Aorta (tissue), 5 donors: ENCODE measurements at regions not wholly inside any gene's neighbourhood (a gene's known extent, or its start where the extent isn't known, plus 50 kb on each side); places are given as distances from the start of the nearest gene placed in this dataset.

Experiments
- ATAC-seq: fragments of 200-7000 bp; cut with Tn5 transposase; one replicate; pipeline ENCODE4 v1.9.1; 2022; ENCODE audit warnings: moderate library complexity; ENCODE audit not compliant: low FRiP score
- DNase-seq, 2 donors: peaks; one replicate each; pipeline ENCODE4 v3.0.0-alpha.2; 2020
- H3K27ac ChIP-seq, 2 donors: one replicate each; pipeline ENCODE4 v1.5.1; 2013; ENCODE audit warnings: low read length in 2 of 2, mild to moderate bottlenecking in 2 of 2, moderate library complexity in 2 of 2, control low read depth in 1 of 2, inconsistent platforms in 1 of 2, low read depth in 1 of 2
- H3K27me3 ChIP-seq, 2 donors: one replicate each; pipeline ENCODE4 v1.6.1; 2013; ENCODE audit warnings: control low read depth in 1 of 2, low read length in 1 of 2, mild to moderate bottlenecking in 1 of 2, moderate library complexity in 1 of 2; ENCODE audit not compliant: insufficient read depth in 2 of 2, control insufficient read depth in 1 of 2
- H3K36me3 ChIP-seq, 2 donors: one replicate each; pipeline ENCODE4 v1.6.1; 2013; ENCODE audit warnings: control low read depth in 1 of 2, low read length in 1 of 2, mild to moderate bottlenecking in 1 of 2; ENCODE audit not compliant: insufficient read depth in 2 of 2, control insufficient read depth in 1 of 2
- H3K4me1 ChIP-seq, 2 donors: one replicate each; pipeline ENCODE4 v1.6.1; 2013; ENCODE audit warnings: low read length in 2 of 2, control low read depth in 1 of 2, mild to moderate bottlenecking in 1 of 2, moderate library complexity in 1 of 2; ENCODE audit not compliant: insufficient read depth in 2 of 2, control insufficient read depth in 1 of 2
- H3K4me3 ChIP-seq, 2 donors: one replicate each; pipeline ENCODE4 v1.5.1; 2013; ENCODE audit warnings: low read length in 2 of 2, control low read depth in 1 of 2, mild to moderate bottlenecking in 1 of 2
- H3K9me3 ChIP-seq: one replicate; pipeline ENCODE4 v1.6.1; 2013; ENCODE audit warnings: mild to moderate bottlenecking, low read length; ENCODE audit not compliant: control insufficient read depth
- WGBS, 2 donors: extraction: QIAGEN DNeasy Blood & Tissue Kit; methylation state at CpG; one replicate each; pipeline ENCODE4 v1.1.7; 2013; 5-methylcytosine and 5-hydroxymethylcytosine counted together
- intact Hi-C, 2 donors: fragments of 100-400 bp; cut with DNase I; formaldehyde crosslinking; loops; one replicate each; pipeline versions ENCODE4 v1.14.2 to v1.15.0; 2022
- donor health status: healthy with polysubstance abuse.
- donor health status: Bipolar disorder and iron deficiency.
- donor health status: DM: no; HTN: no; CAD: no.
- donor health status: DM: no; HTN: no; CAD: no.
- donor health status: DM: yes; HTN: yes; CAD: no.

- no peak overlapping the region for H3K27ac ChIP-seq
- no peaks in the 10 kb centered on the region for H3K4me1 ChIP-seq
- H3K4me3 ChIP-seq: no peak overlapping the region
- WGBS, 2 donors: 87 to 91% methylated on average over 3 of the region's 3 CpGs
- H3K36me3 ChIP-seq: no peaks in the 10 kb centered on the region
- DNase-seq (no peak), ATAC-seq (no peak)
- H3K27me3 ChIP-seq: no peaks in the 10 kb centered on the region
- intact Hi-C loops: no loop called here
- no peaks in the 10 kb centered on the region for H3K9me3 ChIP-seq
Observed at GRCh38 chr9:13770956-13771355, 491.5 kb upstream of the MPDZ start.

GRCh38 chr9:13769641-13770040, 490.1 kb upstream of the MPDZ start:
- H3K4me1 ChIP-seq: no peaks in the 10 kb centered on the region
- H3K9me3 ChIP-seq: no peaks in the 10 kb centered on the region
- H3K4me3 ChIP-seq: no peak overlapping the region
- 92 to 100% methylated on average over 1 of the region's 1 CpG for WGBS, 2 donors
- intact Hi-C loops: no loop called here
- no peaks in the 10 kb centered on the region for H3K27me3 ChIP-seq
- no peak overlapping the region for H3K27ac ChIP-seq
- ATAC-seq (no peak), DNase-seq (no peak)
- no peaks in the 10 kb centered on the region for H3K36me3 ChIP-seq

- 94 to 100% methylated on average over 3 of the region's 3 CpGs for WGBS, 2 donors
- no peak for DNase-seq
Observed at GRCh38 chr9:13769006-13769405, 489.5 kb upstream of the MPDZ start.

GRCh38 chr9:13762209-13762608, 482.7 kb upstream of the MPDZ start:
- Histone ChIP-seq H3K9me3 (no peaks in the 10 kb centered on the region), H3K36me3 (peaks cover 0 to 2% of the 10 kb centered on the region in 2 donors), H3K27ac (no peak overlapping the region), H3K4me1 (no peaks in the 10 kb centered on the region), H3K27me3 (no peaks in the 10 kb centered on the region), H3K4me3 (no peak overlapping the region)
- intact Hi-C loops: no loop called here
- WGBS, 2 donors: 88 to 89% methylated on average over 3 of the region's 3 CpGs
- ATAC-seq (no peak), DNase-seq (no peak)

More at GRCh38 chr9:13769006-13769405, 489.5 kb upstream of the MPDZ start:
- intact Hi-C loops: no loop called here
- ATAC-seq: no peak
- no peaks in the 10 kb centered on the region for H3K4me1 ChIP-seq
- H3K36me3 ChIP-seq: no peaks in the 10 kb centered on the region
- H3K27me3 ChIP-seq: no peaks in the 10 kb centered on the region
- no peaks in the 10 kb centered on the region for H3K9me3 ChIP-seq
- H3K27ac ChIP-seq: no peak overlapping the region
- H3K4me3 ChIP-seq: no peak overlapping the region

- DNase-seq (no peak), ATAC-seq (no peak)
- 89 to 93% methylated on average over 3 of the region's 3 CpGs for WGBS, 2 donors
- no peaks in the 10 kb centered on the region for H3K9me3 ChIP-seq
- no peak overlapping the region for H3K4me3 ChIP-seq
- H3K27me3 ChIP-seq: no peaks in the 10 kb centered on the region
- no peak overlapping the region for H3K27ac ChIP-seq
- H3K36me3 ChIP-seq: peaks cover 0 to 2% of the 10 kb centered on the region in 2 donors
- intact Hi-C loops: no loop called here
- no peaks in the 10 kb centered on the region for H3K4me1 ChIP-seq
Observed at GRCh38 chr9:13759551-13759950, 480.1 kb upstream of the MPDZ start.

GRCh38 chr9:13758936-13759335, 479.4 kb upstream of the MPDZ start:
- Histone ChIP-seq H3K36me3 (peaks cover 0 to 2% of the 10 kb centered on the region in 2 donors), H3K27ac (no peak overlapping the region), H3K4me1 (no peaks in the 10 kb centered on the region), H3K27me3 (no peaks in the 10 kb centered on the region), H3K4me3 (no peak overlapping the region), H3K9me3 (no peaks in the 10 kb centered on the region)
- intact Hi-C loops: no loop called here
- DNase-seq (no peak), ATAC-seq (no peak)
- 79 to 87% methylated on average over 9 of the region's 9 CpGs for WGBS, 2 donors

GRCh38 chr9:13756943-13757342, 477.5 kb upstream of the MPDZ start:
- no peaks in the 10 kb centered on the region for H3K4me1 ChIP-seq
- H3K27ac ChIP-seq: no peak overlapping the region
- DNase-seq (no peak), ATAC-seq (no peak)
- no peaks in the 10 kb centered on the region for H3K27me3 ChIP-seq
- 90 to 91% methylated on average over 4 of the region's 4 CpGs for WGBS, 2 donors
- intact Hi-C loops: no loop called here
- peaks cover 0 to 2% of the 10 kb centered on the region in 2 donors for H3K36me3 ChIP-seq
- no peak overlapping the region for H3K4me3 ChIP-seq
- no peaks in the 10 kb centered on the region for H3K9me3 ChIP-seq

GRCh38 chr9:13755551-13755950, 476.1 kb upstream of the MPDZ start:
- DNase-seq (no peak), ATAC-seq (no peak)
- no peaks in the 10 kb centered on the region for H3K27me3 ChIP-seq
- no peaks in the 10 kb centered on the region for H3K36me3 ChIP-seq
- no peaks in the 10 kb centered on the region for H3K4me1 ChIP-seq
- H3K9me3 ChIP-seq: no peaks in the 10 kb centered on the region
- WGBS, 2 donors: 96 to 100% methylated on average over 1 of the region's 1 CpG
- H3K4me3 ChIP-seq: no peak overlapping the region
- no peak overlapping the region for H3K27ac ChIP-seq
- intact Hi-C loops: no loop called here

- no peaks in the 10 kb centered on the region for H3K9me3 ChIP-seq
- no peak overlapping the region for H3K4me3 ChIP-seq
- 96 to 98% methylated on average over 3 of the region's 3 CpGs for WGBS, 2 donors
- intact Hi-C loops: no loop called here
- no peaks in the 10 kb centered on the region for H3K36me3 ChIP-seq
- no peak overlapping the region for H3K27ac ChIP-seq
- ATAC-seq (no peak), DNase-seq (no peak)
- no peaks in the 10 kb centered on the region for H3K4me1 ChIP-seq
- H3K27me3 ChIP-seq: no peaks in the 10 kb centered on the region
Observed at GRCh38 chr9:13750639-13751038, 471.1 kb upstream of the MPDZ start.
